NCI-H2081 (cell line): ENCODE measurements at regions not wholly inside any gene's neighbourhood (a gene's known extent, or its start where the extent isn't known, plus 50 kb on each side); places are given as distances from the start of the nearest gene placed in this dataset.
"Not testable (repeated sequence)": the region's sequence is repeated elsewhere in the genome, so short reads cannot be mapped to it uniquely, and the experiment has no call there.

Source experiments
- DNase-seq, 2 experiments: peaks; one replicate each; lab custom pipeline; 2025; lab: John Stamatoyannopoulos, UW

DNA sequence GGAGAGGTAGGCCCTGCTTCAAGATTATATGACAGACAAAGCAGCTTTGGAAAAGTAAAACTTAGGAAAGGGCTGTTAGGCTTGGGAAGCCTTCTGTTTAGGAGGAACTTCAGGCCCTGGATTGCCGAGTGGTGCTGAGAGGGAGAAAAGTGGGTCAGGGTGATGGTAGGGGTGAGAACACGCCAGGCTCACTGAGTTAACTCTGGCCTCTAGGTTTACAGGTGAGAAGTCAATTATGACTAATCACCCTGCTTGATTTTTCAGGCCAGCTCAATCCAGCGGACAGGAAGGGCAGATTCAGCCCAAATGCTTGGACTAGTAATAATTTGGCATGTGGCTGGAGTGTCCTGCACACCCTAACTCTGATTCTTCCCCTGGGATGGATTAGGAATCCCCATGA, 365.1 kb upstream of the LMCD1 start:
- DNase-seq, result no peak

GRCh38 chr3:8143186-8143585, 358.4 kb upstream of the LMCD1 start:
- no peak for DNase-seq

GRCh38 chr3:8145661-8146060, 356.0 kb upstream of the LMCD1 start:
- no peak for DNase-seq

GRCh38 chr3:8147711-8148110, 353.9 kb upstream of the LMCD1 start:
- DNase-seq, result no peak

- DNase-seq, result no peak
Observed at GRCh38 chr3:8152821-8153418, 348.7 kb upstream of the LMCD1 start.

- DNase-seq, result no peak
Observed at GRCh38 chr3:8153800-8154199, 347.8 kb upstream of the LMCD1 start.

GRCh38 chr3:8154617-8155016, 347.0 kb upstream of the LMCD1 start:
- DNase-seq, result no peak

- no peak for DNase-seq
Observed at GRCh38 chr3:8156138-8156537, 345.5 kb upstream of the LMCD1 start.

- DNase-seq, result no peak
Observed at GRCh38 chr3:8156831-8157230, 344.8 kb upstream of the LMCD1 start.

GRCh38 chr3:8157640-8158039, 344.0 kb upstream of the LMCD1 start:
- no peak for DNase-seq

DNA sequence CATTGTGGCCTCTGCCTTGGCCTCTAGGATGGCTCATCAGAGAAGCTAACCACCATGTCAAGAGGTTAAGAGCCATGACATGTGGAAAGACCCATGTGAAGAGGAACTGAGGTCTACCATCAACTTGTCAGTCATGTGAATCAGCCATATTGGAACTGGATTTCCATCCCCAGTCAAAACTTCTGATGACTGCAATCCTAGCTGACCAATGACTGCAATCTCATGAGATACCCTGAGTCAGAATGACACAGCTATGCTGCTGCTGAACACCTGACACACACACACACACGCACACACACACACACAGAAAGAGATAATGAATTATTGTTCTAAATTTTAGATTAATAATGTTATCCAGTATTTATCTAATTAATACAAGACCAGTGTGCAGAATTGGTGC, 337.5 kb upstream of the LMCD1 start:
- DNase-seq, result no peak

DNA sequence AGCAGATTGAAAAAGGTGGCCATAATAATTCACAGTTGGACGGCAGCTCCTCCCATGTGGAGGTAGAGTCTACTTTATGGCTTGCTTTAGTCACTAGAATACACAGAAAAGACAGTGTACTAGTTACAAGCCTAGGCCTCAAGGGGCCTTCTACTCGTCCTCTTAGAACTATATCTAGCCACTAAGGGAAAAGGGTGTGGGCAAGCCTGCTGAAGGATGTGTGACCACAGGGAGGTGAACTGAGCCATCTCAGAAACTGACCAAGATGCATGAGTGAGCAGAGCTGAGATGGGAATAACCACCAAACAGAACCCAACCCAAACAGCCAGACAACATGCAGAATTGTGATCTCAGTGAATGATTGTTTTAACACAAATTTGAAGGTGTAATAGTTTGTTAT, 335.6 kb upstream of the LMCD1 start:
- no peak for DNase-seq

- DNase-seq, result no peak
Observed at GRCh38 chr3:8170971-8171508, 330.6 kb upstream of the LMCD1 start.

- no peak for DNase-seq
Observed at GRCh38 chr3:8173892-8174291, 327.7 kb upstream of the LMCD1 start.

GRCh38 chr3:8176759-8177483, 324.7 kb upstream of the LMCD1 start:
- DNase-seq, result not testable (repeated sequence)

GRCh38 chr3:8178516-8178915, 323.1 kb upstream of the LMCD1 start:
- DNase-seq, result not testable (repeated sequence)

DNA sequence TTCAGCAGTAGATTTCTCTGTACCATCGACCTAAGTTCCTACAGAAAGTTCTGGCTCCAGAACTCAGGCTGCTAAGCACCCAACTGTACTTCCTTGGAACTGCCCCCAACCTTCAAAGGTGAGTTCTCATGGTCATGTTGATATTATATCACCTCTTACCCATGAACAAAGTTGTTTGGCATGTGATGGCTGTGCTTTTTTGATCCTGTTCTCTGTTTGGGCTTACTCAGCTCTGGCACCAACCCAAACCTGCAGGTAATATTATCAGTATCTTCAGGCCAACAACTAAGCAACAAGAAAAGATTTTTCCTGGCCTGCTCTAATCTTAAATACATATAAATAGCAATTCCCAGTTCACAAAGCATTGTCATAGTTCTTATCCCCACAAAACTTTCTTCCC, 318.7 kb upstream of the LMCD1 start:
- DNase-seq, result no peak

- DNase-seq, result no peak
Observed at GRCh38 chr3:8183627-8184026, 318.0 kb upstream of the LMCD1 start.

- DNase-seq, result no peak
Observed at GRCh38 chr3:8186213-8186612, 315.4 kb upstream of the LMCD1 start.

DNA sequence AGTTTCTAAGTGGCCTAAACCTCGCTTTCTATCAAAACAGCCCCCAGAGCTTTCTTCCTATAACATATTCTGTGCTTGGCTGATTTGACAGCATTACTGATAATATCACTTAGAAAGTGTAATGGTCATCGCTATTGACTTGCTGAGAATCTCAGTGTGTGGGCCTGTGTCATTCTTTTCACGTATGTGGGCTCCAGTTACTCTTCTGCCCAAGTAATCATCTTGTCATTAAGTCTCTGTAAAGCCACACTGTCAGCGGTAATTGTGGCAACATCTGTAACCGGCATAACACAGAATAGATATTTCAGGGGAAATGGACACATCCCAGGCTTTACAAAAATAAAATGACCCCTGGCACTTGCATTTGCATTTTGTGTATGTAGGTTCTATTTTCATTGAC, 313.6 kb upstream of the LMCD1 start:
- no peak for DNase-seq

DNA sequence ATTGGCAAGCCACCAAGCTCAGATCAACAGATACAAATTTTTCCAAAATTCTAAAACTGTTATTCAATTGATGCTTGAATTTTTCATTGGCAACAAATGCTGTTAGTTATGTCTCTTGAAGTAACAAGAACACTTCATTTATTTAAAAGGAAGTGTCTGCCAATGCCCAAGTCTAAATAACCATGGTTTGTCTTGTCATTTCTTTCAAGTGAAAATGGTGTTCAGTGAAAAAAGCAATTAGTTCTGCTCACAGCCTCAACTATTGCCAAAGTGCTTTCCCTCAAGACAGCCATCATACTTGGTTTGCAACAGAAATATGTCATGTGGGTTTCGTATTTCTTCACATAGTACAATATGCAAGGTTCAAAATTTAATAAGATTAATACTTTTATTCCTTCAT, 312.6 kb upstream of the LMCD1 start:
- no peak for DNase-seq

GRCh38 chr3:8191406-8191805, 310.2 kb upstream of the LMCD1 start:
- DNase-seq, result no peak

- no peak for DNase-seq
Observed at GRCh38 chr3:8197384-8197783, 304.2 kb upstream of the LMCD1 start.

GRCh38 chr3:8198605-8199004, 303.0 kb upstream of the LMCD1 start:
- no peak for DNase-seq
